HS-5 (cell line): ENCODE measurements at regions not wholly inside any gene's neighbourhood (a gene's known extent, or its start where the extent isn't known, plus 50 kb on each side); places are given as distances from the start of the nearest gene placed in this dataset.

Experiments
- DNase-seq: peaks from one replicate; pipeline ENCODE4 v3.0.0-alpha.2; 2012; ENCODE audit warnings: low read depth

- no peak for DNase-seq
Observed at GRCh38 chr10:56844978-56845529, 484.0 kb upstream of the ZWINT start.

GRCh38 chr10:56836659-56837058 lies 475.6 kb upstream of the ZWINT start:
- no peak for DNase-seq

- no peak for DNase-seq
Observed at GRCh38 chr10:56831681-56832080, 470.6 kb upstream of the ZWINT start.

GRCh38 chr10:56823849-56824248 lies 462.8 kb upstream of the ZWINT start:
- DNase-seq = peak; percentile 5

- no peak for DNase-seq
Observed at GRCh38 chr10:56805022-56805421, 444.0 kb upstream of the ZWINT start.

- no peak for DNase-seq
Observed at GRCh38 chr10:56785292-56785691, 424.2 kb upstream of the ZWINT start.

GRCh38 chr10:56782503-56782902 lies 421.4 kb upstream of the ZWINT start:
- DNase-seq = no peak

- no peak for DNase-seq
Observed at GRCh38 chr10:56771343-56771742, 410.3 kb upstream of the ZWINT start.

GRCh38 chr10:56763090-56763489 lies 402.0 kb upstream of the ZWINT start:
- DNase-seq = no peak

- no peak for DNase-seq
Observed at GRCh38 chr10:56745490-56745889, 384.4 kb upstream of the ZWINT start.

- no peak for DNase-seq
Observed at GRCh38 chr10:56728349-56728748, 367.3 kb upstream of the ZWINT start.

GRCh38 chr10:56722912-56723311 lies 361.9 kb upstream of the ZWINT start:
- DNase-seq = no peak

- DNase-seq = no peak
Observed at GRCh38 chr10:56715262-56715661, 354.2 kb upstream of the ZWINT start.

- DNase-seq = no peak
Observed at GRCh38 chr10:56698506-56698905, 337.4 kb upstream of the ZWINT start.

GRCh38 chr10:56679578-56679977 lies 318.5 kb upstream of the ZWINT start:
- DNase-seq = no peak

GRCh38 chr10:56662765-56663447 lies 301.8 kb upstream of the ZWINT start:
- DNase-seq = no peak

- DNase-seq = no peak
Observed at GRCh38 chr10:56653289-56653688, 292.2 kb upstream of the ZWINT start.

- no peak for DNase-seq
Observed at GRCh38 chr10:56646329-56647111, 285.5 kb upstream of the ZWINT start.

- DNase-seq = no peak
Observed at GRCh38 chr10:56633876-56634452, 272.9 kb upstream of the ZWINT start.

- no peak for DNase-seq
Observed at GRCh38 chr10:56632537-56632936, 271.5 kb upstream of the ZWINT start.

- DNase-seq = no peak
Observed at GRCh38 chr10:56624082-56624481, 263.0 kb upstream of the ZWINT start.

- DNase-seq = no peak
Observed at GRCh38 chr10:56623064-56623463, 262.0 kb upstream of the ZWINT start.
